OCI-LY1 (cell line): ENCODE measurements at regions not wholly inside any gene's neighbourhood (a gene's known extent, or its start where the extent isn't known, plus 50 kb on each side); places are given as distances from the start of the nearest gene placed in this dataset.

Experiments
- H2AFZ ChIP-seq: fragments of 200-600 bp; sonication (generic), shearing (Covaris generic); 2 replicates; pipeline ENCODE4 v1.6.0; 2014; ENCODE audit warnings: antibody characterized with exemption, mild to moderate bottlenecking, low read length
- H3F3A ChIP-seq: fragments of 200-600 bp; sonication (generic), shearing (Covaris generic); 2 replicates; pipeline ENCODE4 v1.6.0; 2014; ENCODE audit warnings: mild to moderate bottlenecking, antibody characterized with exemption, low read length, moderate library complexity; ENCODE audit not compliant: insufficient read depth
- H3K27ac ChIP-seq: fragments of 200-600 bp; sonication (generic); 2 replicates; pipeline ENCODE4 v1.5.1; 2014; ENCODE audit warnings: low read length, mixed run types, mild to moderate bottlenecking, low read depth; ENCODE audit not compliant: poor library complexity, severe bottlenecking
- H3K27me3 ChIP-seq: fragments of 200-600 bp; sonication (generic); 2 replicates; pipeline ENCODE4 v1.6.0; 2014; ENCODE audit warnings: antibody characterized with exemption, mild to moderate bottlenecking, low read length, moderate library complexity; ENCODE audit not compliant: insufficient read depth
- H3K36me3 ChIP-seq: fragments of 200-600 bp; sonication (generic); 2 replicates; pipeline ENCODE4 v1.6.1; 2014; ENCODE audit warnings: mild to moderate bottlenecking, antibody characterized with exemption, low read length, moderate library complexity, mixed read lengths; ENCODE audit not compliant: insufficient read depth
- H3K4me1 ChIP-seq: fragments of 200-600 bp; sonication (generic); 2 replicates; pipeline ENCODE4 v1.5.1; 2014; ENCODE audit warnings: mild to moderate bottlenecking, low read length, moderate library complexity; ENCODE audit not compliant: insufficient read depth, severe bottlenecking
- H3K4me2 ChIP-seq: fragments of 200-600 bp; sonication (generic), shearing (Covaris generic); 2 replicates; pipeline ENCODE4 v1.6.1; 2014; ENCODE audit warnings: low read length
- H3K4me3 ChIP-seq: fragments of 200-600 bp; sonication (generic); 2 replicates; pipeline ENCODE4 v1.5.1; 2014; ENCODE audit warnings: low read length, low read depth, mild to moderate bottlenecking, mixed read lengths; ENCODE audit not compliant: poor library complexity, severe bottlenecking
- H3K79me2 ChIP-seq: fragments of 200-600 bp; shearing (Covaris generic); 2 replicates; pipeline ENCODE4 v1.6.1; 2016; ENCODE audit warnings: mixed run types, low read length, mixed read lengths; ENCODE audit not compliant: insufficient read depth
- H3K9ac ChIP-seq: fragments of 200-600 bp; sonication (generic), shearing (Covaris generic); 2 replicates; pipeline ENCODE4 v1.6.1; 2014; ENCODE audit warnings: mild to moderate bottlenecking, low read length, mixed read lengths
- H3K9me2 ChIP-seq: fragments of 200-600 bp; sonication (generic), shearing (Covaris generic); 2 replicates; pipeline ENCODE4 v1.6.1; 2014; ENCODE audit warnings: low read depth, mild to moderate bottlenecking, low read length, mixed read lengths
- H3K9me3 ChIP-seq: fragments of 200-600 bp; shearing (Covaris generic); 2 replicates; pipeline ENCODE4 v1.6.1; 2014; ENCODE audit warnings: low read length, mixed read lengths
- H4K20me1 ChIP-seq: fragments of 200-600 bp; sonication (generic), shearing (Covaris generic); 2 replicates; pipeline ENCODE4 v1.6.0; 2016; ENCODE audit warnings: mild to moderate bottlenecking, low read length; ENCODE audit not compliant: insufficient read depth
- EZH2 ChIP-seq: fragments of 200-600 bp; sonication (generic), shearing (Covaris generic); IDR thresholded peaks from 2 replicates; pipeline ENCODE4 v1.8.0; 2017; ENCODE audit warnings: borderline replicate concordance, mixed run types, mild to moderate bottlenecking, antibody characterized with exemption, low read length, moderate library complexity, mixed read lengths
- TF ChIP-seq, protein P1 (sequence below): fragments of 200-600 bp; sonication (generic), shearing (Covaris generic); IDR thresholded peaks from 2 replicates; pipeline ENCODE4 v1.5.1; 2017; ENCODE audit warnings: mild to moderate bottlenecking, antibody characterized with exemption, low read length, moderate library complexity, mixed read lengths

DNA sequence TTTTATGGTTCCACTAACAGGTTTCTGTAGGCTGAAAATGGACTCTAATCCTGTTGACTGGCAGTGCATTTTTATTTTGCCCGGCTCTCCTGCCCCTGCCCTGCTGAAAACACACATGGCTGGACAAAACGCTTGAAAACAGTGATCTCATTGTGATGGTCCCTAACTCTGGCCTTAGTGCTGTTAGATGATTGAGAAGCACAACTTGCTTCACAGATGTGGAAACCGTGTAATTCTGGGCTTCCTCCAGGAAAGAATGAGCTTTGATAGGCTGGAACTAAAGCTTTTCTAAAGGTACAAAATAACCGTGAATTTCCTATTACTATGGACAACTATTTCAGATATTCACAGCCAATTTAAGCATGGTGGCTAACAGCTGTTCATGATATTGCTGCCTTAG, 121.4 kb downstream of the VGLL3 start:
- no peaks in the 10 kb centered on the region for H3K9me3 ChIP-seq
- no peaks in the 10 kb centered on the region for H3K9me2 ChIP-seq
- no peak overlapping the region for H3K27ac ChIP-seq

DNA sequence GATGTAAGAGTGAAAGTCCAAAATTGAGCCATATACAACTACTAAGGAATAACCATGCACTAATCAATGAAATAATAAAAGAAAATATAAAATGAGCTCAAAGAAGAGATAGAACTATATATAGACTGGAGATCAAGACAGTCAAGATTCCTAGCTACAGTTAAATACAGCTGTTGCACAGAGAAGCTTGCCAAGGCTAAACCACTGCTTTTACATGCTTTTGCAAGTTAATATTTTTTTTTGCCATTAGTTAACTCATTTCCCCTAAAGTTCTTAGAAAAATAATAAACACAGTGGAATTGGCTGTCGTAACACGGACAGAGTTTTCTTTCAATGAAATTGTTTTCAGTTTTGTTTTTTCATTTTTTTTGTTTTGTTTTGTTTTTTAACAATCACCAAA, 123.0 kb downstream of the VGLL3 start:
- H3K36me3 ChIP-seq = no peaks in the 10 kb centered on the region
- no peaks in the 10 kb centered on the region for H3K9me3 ChIP-seq
- H3K27me3 ChIP-seq = no peaks in the 10 kb centered on the region
- no peaks in the 10 kb centered on the region for H3K4me1 ChIP-seq
- no peak overlapping the region for H3K4me3 ChIP-seq
- no peaks in the 10 kb centered on the region for H3K79me2 ChIP-seq
- no peaks in the 10 kb centered on the region for H4K20me1 ChIP-seq
- no peaks in the 10 kb centered on the region for H3K9me2 ChIP-seq
- no peak overlapping the region for H3K27ac ChIP-seq
- H3F3A ChIP-seq = no peaks in the 10 kb centered on the region
- no peak overlapping the region for H3K4me2 ChIP-seq
- no peak for TF ChIP-seq EZH2
- TF ChIP-seq, protein P1, sequence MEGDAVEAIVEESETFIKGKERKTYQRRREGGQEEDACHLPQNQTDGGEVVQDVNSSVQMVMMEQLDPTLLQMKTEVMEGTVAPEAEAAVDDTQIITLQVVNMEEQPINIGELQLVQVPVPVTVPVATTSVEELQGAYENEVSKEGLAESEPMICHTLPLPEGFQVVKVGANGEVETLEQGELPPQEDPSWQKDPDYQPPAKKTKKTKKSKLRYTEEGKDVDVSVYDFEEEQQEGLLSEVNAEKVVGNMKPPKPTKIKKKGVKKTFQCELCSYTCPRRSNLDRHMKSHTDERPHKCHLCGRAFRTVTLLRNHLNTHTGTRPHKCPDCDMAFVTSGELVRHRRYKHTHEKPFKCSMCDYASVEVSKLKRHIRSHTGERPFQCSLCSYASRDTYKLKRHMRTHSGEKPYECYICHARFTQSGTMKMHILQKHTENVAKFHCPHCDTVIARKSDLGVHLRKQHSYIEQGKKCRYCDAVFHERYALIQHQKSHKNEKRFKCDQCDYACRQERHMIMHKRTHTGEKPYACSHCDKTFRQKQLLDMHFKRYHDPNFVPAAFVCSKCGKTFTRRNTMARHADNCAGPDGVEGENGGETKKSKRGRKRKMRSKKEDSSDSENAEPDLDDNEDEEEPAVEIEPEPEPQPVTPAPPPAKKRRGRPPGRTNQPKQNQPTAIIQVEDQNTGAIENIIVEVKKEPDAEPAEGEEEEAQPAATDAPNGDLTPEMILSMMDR = no peak
- H2AFZ ChIP-seq = no peak overlapping the region
- no peak overlapping the region for H3K9ac ChIP-seq

More for the DNA sequence above, 121.4 kb downstream of the VGLL3 start:
- no peak overlapping the region for H3K4me3 ChIP-seq
- H3K79me2 ChIP-seq = no peaks in the 10 kb centered on the region
- no peaks in the 10 kb centered on the region for H3K36me3 ChIP-seq
- H3K27me3 ChIP-seq = no peaks in the 10 kb centered on the region
- no peak overlapping the region for H3K9ac ChIP-seq
- H3F3A ChIP-seq = no peaks in the 10 kb centered on the region
- no peaks in the 10 kb centered on the region for H3K4me1 ChIP-seq
- TF ChIP-seq, protein P1 = no peak
- no peak for TF ChIP-seq EZH2
- no peak overlapping the region for H3K4me2 ChIP-seq
- H2AFZ ChIP-seq = no peak overlapping the region
- H4K20me1 ChIP-seq = no peaks in the 10 kb centered on the region

DNA sequence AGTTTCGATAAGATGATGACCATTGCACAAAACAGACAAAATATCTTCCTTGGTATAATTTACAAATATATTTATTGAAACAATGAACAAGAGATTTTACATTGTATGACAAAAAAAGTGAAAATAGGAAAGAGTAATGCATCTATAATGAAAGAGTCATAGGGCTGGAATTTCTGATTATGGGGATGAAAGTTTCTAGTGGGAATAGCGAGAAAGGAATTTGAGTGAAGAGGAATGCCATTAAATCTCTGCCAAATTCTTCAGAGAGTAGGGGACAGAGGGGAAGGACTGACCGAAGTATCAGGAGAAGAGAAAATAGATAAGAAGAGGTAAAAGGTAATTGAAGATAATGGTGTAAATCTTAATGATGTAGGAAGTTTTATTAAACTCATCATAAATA, 125.4 kb downstream of the VGLL3 start:
- Histone ChIP-seq H4K20me1 (no peaks in the 10 kb centered on the region), H3K79me2 (no peaks in the 10 kb centered on the region), H3K36me3 (no peaks in the 10 kb centered on the region), H3K4me3 (no peak overlapping the region), H3K4me1 (no peaks in the 10 kb centered on the region), H2AFZ (no peak overlapping the region), H3F3A (no peaks in the 10 kb centered on the region), H3K4me2 (no peak overlapping the region), H3K9me2 (no peaks in the 10 kb centered on the region), H3K27ac (no peak overlapping the region), H3K27me3 (no peaks in the 10 kb centered on the region), H3K9ac (no peak overlapping the region), H3K9me3 (no peaks in the 10 kb centered on the region)
- TF ChIP-seq, protein P1 = no peak
- no peak for TF ChIP-seq EZH2
